Neural progenitor cell (in vitro differentiated cells): ENCODE measurements at regions not wholly inside any gene's neighbourhood (a gene's known extent, or its start where the extent isn't known, plus 50 kb on each side); places are given as distances from the start of the nearest gene placed in this dataset.

Experiments used
- DNase-seq: peaks from one replicate; pipeline ENCODE4 v3.0.0-alpha.2; 2016; ENCODE audit warnings: low spot score
- H2AFZ ChIP-seq: fragments of 200-600 bp; sonication (generic); replicated peaks from 2 replicates; pipeline ENCODE4 v1.6.1; 2016; ENCODE audit warnings: antibody characterized with exemption
- H3F3A ChIP-seq: fragments of 200-600 bp; sonication (generic); 2 replicates; pipeline ENCODE4 v1.6.1; 2016; ENCODE audit warnings: antibody characterized with exemption, low read depth
- H3K27ac ChIP-seq: fragments of 200-600 bp; sonication (generic); 2 replicates; pipeline ENCODE4 v1.5.1; 2016; ENCODE audit warnings: mild to moderate bottlenecking
- H3K27me3 ChIP-seq: fragments of 200-600 bp; sonication (generic); 2 replicates; pipeline ENCODE4 v1.6.1; 2016; ENCODE audit warnings: mild to moderate bottlenecking, moderate library complexity
- H3K36me3 ChIP-seq: fragments of 200-600 bp; sonication (generic); 2 replicates; pipeline ENCODE4 v1.5.1; 2016
- H3K4me1 ChIP-seq: fragments of 200-600 bp; sonication (generic); 2 replicates; pipeline ENCODE4 v1.6.1; 2016; ENCODE audit warnings: mixed run types
- H3K4me2 ChIP-seq: fragments of 200-600 bp; sonication (generic); 2 replicates; pipeline ENCODE4 v1.6.1; 2016
- H3K4me3 ChIP-seq: fragments of 200-600 bp; sonication (generic); 2 replicates; pipeline ENCODE4 v1.5.1; 2016
- H3K79me2 ChIP-seq: fragments of 200-600 bp; sonication (generic); 2 replicates; pipeline ENCODE4 v1.6.1; 2016; ENCODE audit warnings: low read depth
- H3K9ac ChIP-seq: fragments of 200-600 bp; sonication (generic); 2 replicates; pipeline ENCODE4 v1.6.1; 2016
- H3K9me3 ChIP-seq: fragments of 200-600 bp; sonication (generic); 2 replicates; pipeline ENCODE4 v1.5.1; 2016; ENCODE audit warnings: low read depth
- H4K20me1 ChIP-seq: fragments of 200-600 bp; sonication (generic); 2 replicates; pipeline ENCODE4 v1.6.1; 2016; ENCODE audit warnings: low read depth
- H3K27ac Mint-ChIP-seq: 3 replicates; pipeline ENCODE4 v1.8.0; 2021; ENCODE audit warnings: mixed read lengths
- H3K27me3 Mint-ChIP-seq: 2 replicates; pipeline ENCODE4 v1.8.0; 2022; ENCODE audit warnings: low read depth, mild to moderate bottlenecking, inconsistent platforms, moderate library complexity, mixed read lengths; ENCODE audit not compliant: insufficient read depth
- H3K36me3 Mint-ChIP-seq: 3 replicates; pipeline ENCODE4 v1.8.0; 2021; ENCODE audit warnings: mixed read lengths
- H3K4me1 Mint-ChIP-seq: 3 replicates; pipeline ENCODE4 v1.8.0; 2021; ENCODE audit warnings: mixed read lengths
- H3K4me3 Mint-ChIP-seq: 3 replicates; pipeline ENCODE4 v1.8.0; 2021; ENCODE audit warnings: mild to moderate bottlenecking, moderate library complexity, mixed read lengths
- H3K9me3 Mint-ChIP-seq: 3 replicates; pipeline ENCODE4 v1.8.0; 2020; ENCODE audit warnings: mixed read lengths
- CTCF ChIP-seq: fragments of 200-600 bp; sonication (generic); IDR thresholded peaks from 2 replicates; pipeline ENCODE4 v1.5.1; 2017; ENCODE audit warnings: antibody characterized with exemption, mild to moderate bottlenecking
- EZH2 ChIP-seq: fragments of 200-600 bp; sonication (generic); IDR thresholded peaks from 2 replicates; pipeline ENCODE4 v1.6.1; 2017; ENCODE audit warnings: antibody characterized with exemption, mild to moderate bottlenecking, moderate library complexity
- EZH2phosphoT487 ChIP-seq: fragments of 200-600 bp; sonication (generic); IDR thresholded peaks from 2 replicates; pipeline ENCODE4 v1.6.1; 2017; ENCODE audit warnings: antibody characterized with exemption

GRCh38 chr20:6407163-6407562, 284.3 kb upstream of the FERMT1 start:
- H2AFZ ChIP-seq, result no peak overlapping the region
- H3K79me2 ChIP-seq, result no peaks in the 10 kb centered on the region
- H3K27ac ChIP-seq, result no peak overlapping the region
- H3K9me3 Mint-ChIP-seq, result no peaks in the 10 kb centered on the region
- peaks cover 3% of the 10 kb centered on the region for H3K27me3 Mint-ChIP-seq
- no peak overlapping the region for H3K4me2 ChIP-seq
- H3K9me3 ChIP-seq, result no peaks in the 10 kb centered on the region
- TF ChIP-seq EZH2, result no peak
- TF ChIP-seq EZH2phosphoT487, result no peak
- no peak for TF ChIP-seq CTCF
- H3F3A ChIP-seq, result no peaks in the 10 kb centered on the region
- H3K9ac ChIP-seq, result no peak overlapping the region
- H3K4me1 ChIP-seq, result no peaks in the 10 kb centered on the region
- no peaks in the 10 kb centered on the region for H3K36me3 Mint-ChIP-seq
- no peaks in the 10 kb centered on the region for H4K20me1 ChIP-seq
- no peaks in the 10 kb centered on the region for H3K36me3 ChIP-seq
- peaks cover 4% of the 10 kb centered on the region for H3K4me1 Mint-ChIP-seq
- H3K4me3 ChIP-seq, result no peak overlapping the region
- no peak overlapping the region for H3K27ac Mint-ChIP-seq
- no peak for DNase-seq
- H3K4me3 Mint-ChIP-seq, result no peak overlapping the region
- no peaks in the 10 kb centered on the region for H3K27me3 ChIP-seq

GRCh38 chr20:6401893-6402557, 279.2 kb upstream of the FERMT1 start:
- H3K79me2 ChIP-seq, result no peaks in the 10 kb centered on the region
- no peaks in the 10 kb centered on the region for H3K4me1 Mint-ChIP-seq
- no peak overlapping the region for H3K27ac ChIP-seq
- H3K9me3 Mint-ChIP-seq, result no peaks in the 10 kb centered on the region
- no peaks in the 10 kb centered on the region for H3K9me3 ChIP-seq
- DNase-seq, result no peak
- no peak overlapping the region for H3K4me2 ChIP-seq
- no peak overlapping the region for H3K4me3 ChIP-seq
- no peak overlapping the region for H3K4me3 Mint-ChIP-seq
- H2AFZ ChIP-seq, result no peak overlapping the region
- no peak for TF ChIP-seq EZH2phosphoT487
- no peak for TF ChIP-seq EZH2
- TF ChIP-seq CTCF, result no peak
- H3K27me3 Mint-ChIP-seq, result peaks cover 3% of the 10 kb centered on the region
- H3K27ac Mint-ChIP-seq, result no peak overlapping the region
- H3K9ac ChIP-seq, result no peak overlapping the region
- no peaks in the 10 kb centered on the region for H4K20me1 ChIP-seq
- H3K4me1 ChIP-seq, result no peaks in the 10 kb centered on the region
- no peaks in the 10 kb centered on the region for H3F3A ChIP-seq
- no peaks in the 10 kb centered on the region for H3K36me3 Mint-ChIP-seq
- no peaks in the 10 kb centered on the region for H3K36me3 ChIP-seq
- no peaks in the 10 kb centered on the region for H3K27me3 ChIP-seq

DNA sequence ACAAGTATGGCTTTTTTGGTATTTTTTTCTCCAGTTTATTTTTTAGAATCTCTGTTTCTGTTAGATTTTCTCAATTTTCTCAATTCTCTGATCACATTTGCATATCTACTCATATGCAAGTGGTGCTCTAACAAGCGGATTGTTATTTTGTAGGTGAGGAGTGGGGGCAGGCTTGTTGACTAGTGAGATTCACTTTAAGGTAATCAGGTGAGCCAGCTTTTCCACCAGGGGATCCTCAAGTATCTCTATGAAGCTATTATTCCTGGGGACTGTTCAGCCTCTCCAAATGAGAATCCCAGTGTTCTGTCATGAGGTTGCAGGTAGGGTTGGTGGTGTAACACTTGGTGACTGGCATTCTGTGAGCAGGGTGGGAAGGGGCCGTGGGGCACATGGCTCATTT, 274.3 kb upstream of the FERMT1 start:
- Mint-ChIP-seq H3K36me3 (no peaks in the 10 kb centered on the region), H3K4me3 (no peak overlapping the region), H3K27ac (no peak overlapping the region), H3K27me3 (no peaks in the 10 kb centered on the region), H3K4me1 (peaks cover 9% of the 10 kb centered on the region), H3K9me3 (no peaks in the 10 kb centered on the region)
- Histone ChIP-seq H3K27me3 (no peaks in the 10 kb centered on the region), H3F3A (peaks cover 4% of the 10 kb centered on the region), H3K9ac (no peak overlapping the region), H3K27ac (no peak overlapping the region), H3K4me1 (peaks cover 10% of the 10 kb centered on the region), H4K20me1 (no peaks in the 10 kb centered on the region), H3K9me3 (no peaks in the 10 kb centered on the region), H3K79me2 (no peaks in the 10 kb centered on the region), H3K36me3 (no peaks in the 10 kb centered on the region), H2AFZ (no peak overlapping the region), H3K4me3 (no peak overlapping the region), H3K4me2 (no peak overlapping the region)
- no peak for DNase-seq
- TF ChIP-seq EZH2phosphoT487 (no peak), EZH2 (no peak), CTCF (no peak)
